Endodermal cell (in vitro differentiated cells): ENCODE measurements at regions not wholly inside any gene's neighbourhood (a gene's known extent, or its start where the extent isn't known, plus 50 kb on each side); places are given as distances from the start of the nearest gene placed in this dataset.

ENCODE experiments used
- DNase-seq: peaks from one replicate; pipeline ENCODE4 v3.0.0-alpha.2; 2017
- H3K27ac ChIP-seq: 2 replicates; pipeline ENCODE4 v1.5.1; 2013; ENCODE audit warnings: mild to moderate bottlenecking, low read depth, low read length, moderate library complexity
- H3K27me3 ChIP-seq: 2 replicates; pipeline ENCODE4 v1.6.1; 2013; ENCODE audit warnings: mild to moderate bottlenecking, low read length, moderate library complexity; ENCODE audit not compliant: insufficient read depth, control insufficient read depth, poor library complexity, severe bottlenecking
- H3K36me3 ChIP-seq: 2 replicates; pipeline ENCODE4 v1.7.0; 2013; ENCODE audit warnings: mild to moderate bottlenecking, low read length, moderate library complexity; ENCODE audit not compliant: control insufficient read depth, insufficient read depth
- H3K4me1 ChIP-seq: one replicate; pipeline ENCODE4 v1.7.0; 2013; ENCODE audit warnings: low read length; ENCODE audit not compliant: control insufficient read depth, insufficient read depth
- H3K4me3 ChIP-seq: 2 replicates; pipeline ENCODE4 v1.5.1; 2013; ENCODE audit warnings: mild to moderate bottlenecking, low read length, moderate library complexity
- H3K9ac ChIP-seq: 2 replicates; pipeline ENCODE4 v1.6.1; 2013; ENCODE audit warnings: mild to moderate bottlenecking, low read length, moderate library complexity; ENCODE audit not compliant: poor library complexity, severe bottlenecking; ENCODE audit errors: extremely low read depth
- H3K9me3 ChIP-seq: 2 replicates; pipeline ENCODE4 v1.6.1; 2013; ENCODE audit warnings: mild to moderate bottlenecking, low read length, moderate library complexity; ENCODE audit not compliant: control insufficient read depth
- H3K27ac Mint-ChIP-seq: 2 replicates; pipeline ENCODE4 v1.8.0; 2020; ENCODE audit warnings: mixed read lengths
- H3K27me3 Mint-ChIP-seq: 2 replicates; pipeline ENCODE4 v1.8.0; 2021; ENCODE audit warnings: mild to moderate bottlenecking, mixed read lengths; ENCODE audit not compliant: insufficient read depth
- H3K36me3 Mint-ChIP-seq: 2 replicates; pipeline ENCODE4 v1.8.0; 2020; ENCODE audit warnings: low read depth, mixed read lengths
- H3K4me1 Mint-ChIP-seq: 2 replicates; pipeline ENCODE4 v1.8.0; 2020; ENCODE audit warnings: mixed read lengths
- H3K4me3 Mint-ChIP-seq: 2 replicates; pipeline ENCODE4 v1.8.0; 2020; ENCODE audit warnings: mild to moderate bottlenecking, moderate library complexity, mixed read lengths
- H3K9me3 Mint-ChIP-seq: 2 replicates; pipeline ENCODE4 v1.8.0; 2020; ENCODE audit warnings: mild to moderate bottlenecking, mixed read lengths
- CTCF ChIP-seq: fragments of 200-600 bp; sonication (generic); conservative IDR thresholded peaks from 2 replicates; pipeline ENCODE4 v1.5.0; 2021; ENCODE audit warnings: antibody characterized with exemption, mild to moderate bottlenecking
- WGBS, 2 experiments: methylation state at CpG; one replicate each; pipeline versions ENCODE4 v1.1.5 to v1.1.7; 2013; ENCODE audit warnings: missing lambda C conversion rate in 2 of 2, mixed read lengths in 1 of 2; ENCODE audit not compliant: insufficient coverage in 1 of 2, insufficient read length in 1 of 2; 5-methylcytosine and 5-hydroxymethylcytosine counted together

- no peak for DNase-seq
- no peaks in the 10 kb centered on the region for H3K36me3 Mint-ChIP-seq
- H3K27me3 ChIP-seq: no peaks in the 10 kb centered on the region
- H3K27me3 Mint-ChIP-seq: peaks cover 1% of the 10 kb centered on the region
- H3K4me3 ChIP-seq: no peak overlapping the region
- peaks cover 3% of the 10 kb centered on the region for H3K4me1 Mint-ChIP-seq
- H3K27ac ChIP-seq: no peak overlapping the region
- H3K36me3 ChIP-seq: no peaks in the 10 kb centered on the region
- WGBS, 2 experiments: 77 to 80% methylated on average over 5 to 7 of the region's 7 CpGs
- TF ChIP-seq CTCF: no peak
- H3K4me1 ChIP-seq: no peaks in the 10 kb centered on the region
- H3K4me3 Mint-ChIP-seq: no peak overlapping the region
- H3K9me3 Mint-ChIP-seq: no peaks in the 10 kb centered on the region
- no peak overlapping the region for H3K9ac ChIP-seq
- no peaks in the 10 kb centered on the region for H3K9me3 ChIP-seq
- no peak overlapping the region for H3K27ac Mint-ChIP-seq
Measured at GRCh38 chr10:129411772-129412171, 55.3 kb upstream of the MGMT start.

GRCh38 chr10:129413024-129413423 lies 54.0 kb upstream of the MGMT start:
- H3K36me3 ChIP-seq: no peaks in the 10 kb centered on the region
- no peak overlapping the region for H3K4me3 ChIP-seq
- Mint-ChIP-seq H3K4me1 (no peaks in the 10 kb centered on the region), H3K9me3 (no peaks in the 10 kb centered on the region), H3K27me3 (peaks cover 1% of the 10 kb centered on the region), H3K4me3 (no peak overlapping the region), H3K36me3 (no peaks in the 10 kb centered on the region), H3K27ac (no peak overlapping the region)
- H3K4me1 ChIP-seq: no peaks in the 10 kb centered on the region
- no peak overlapping the region for H3K27ac ChIP-seq
- DNase-seq: no peak
- no peak overlapping the region for H3K9ac ChIP-seq
- H3K9me3 ChIP-seq: no peaks in the 10 kb centered on the region
- no peak for TF ChIP-seq CTCF
- H3K27me3 ChIP-seq: no peaks in the 10 kb centered on the region
- 91 to 95% methylated on average over 3 to 6 of the region's 6 CpGs for WGBS, 2 experiments

GRCh38 chr10:129415215-129416140 lies 51.6 kb upstream of the MGMT start:
- Mint-ChIP-seq H3K27ac (no peak overlapping the region), H3K4me3 (no peak overlapping the region), H3K27me3 (peaks cover 1% of the 10 kb centered on the region), H3K9me3 (no peaks in the 10 kb centered on the region), H3K36me3 (no peaks in the 10 kb centered on the region), H3K4me1 (no peaks in the 10 kb centered on the region)
- WGBS, 2 experiments: 88 to 91% methylated on average over 26 to 31 of the region's 31 CpGs
- Histone ChIP-seq H3K27me3 (no peaks in the 10 kb centered on the region), H3K27ac (no peak overlapping the region), H3K36me3 (no peaks in the 10 kb centered on the region), H3K4me1 (no peaks in the 10 kb centered on the region), H3K9me3 (no peaks in the 10 kb centered on the region), H3K4me3 (no peak overlapping the region), H3K9ac (no peak overlapping the region)
- no peak for DNase-seq
- no peak for TF ChIP-seq CTCF
